Osteocyte (in vitro differentiated cells): ENCODE measurements at regions not wholly inside any gene's neighbourhood (a gene's known extent, or its start where the extent isn't known, plus 50 kb on each side); places are given as distances from the start of the nearest gene placed in this dataset.

Source experiments
- DNase-seq: peaks from one replicate; pipeline ENCODE4 v3.0.0; 2021; ENCODE audit warnings: mixed read lengths; ENCODE audit not compliant: unreplicated experiment; ENCODE audit errors: extremely low spot score
- H3K27ac Mint-ChIP-seq: one replicate; pipeline ENCODE4 v1.8.0; 2021; ENCODE audit warnings: mild to moderate bottlenecking, mixed read lengths; ENCODE audit not compliant: unreplicated experiment
- H3K27me3 Mint-ChIP-seq: one replicate; pipeline ENCODE4 v1.8.0; 2021; ENCODE audit warnings: mixed read lengths; ENCODE audit not compliant: unreplicated experiment
- H3K36me3 Mint-ChIP-seq: one replicate; pipeline ENCODE4 v1.8.0; 2021; ENCODE audit warnings: mixed read lengths; ENCODE audit not compliant: unreplicated experiment
- H3K4me1 Mint-ChIP-seq: one replicate; pipeline ENCODE4 v1.8.0; 2021; ENCODE audit warnings: mixed read lengths; ENCODE audit not compliant: unreplicated experiment
- H3K4me3 Mint-ChIP-seq: one replicate; pipeline ENCODE4 v1.8.0; 2021; ENCODE audit warnings: mild to moderate bottlenecking, moderate library complexity, mixed read lengths; ENCODE audit not compliant: unreplicated experiment
- H3K9me3 Mint-ChIP-seq: one replicate; pipeline ENCODE4 v1.8.0; 2021; ENCODE audit warnings: mixed read lengths; ENCODE audit not compliant: unreplicated experiment
- CTCF ChIP-seq: fragments of 200-600 bp; sonication (generic); IDR thresholded peaks from 2 replicates; pipeline ENCODE4 v1.5.0; 2021; ENCODE audit warnings: antibody characterized with exemption, mild to moderate bottlenecking, moderate library complexity

GRCh38 chr17:36717088-36717487 lies 115.7 kb downstream of the MRM1 start:
- Mint-ChIP-seq H3K36me3 (no peaks in the 10 kb centered on the region), H3K9me3 (no peaks in the 10 kb centered on the region), H3K27me3 (peaks cover 36% of the 10 kb centered on the region), H3K4me3 (no peak overlapping the region), H3K4me1 (peaks cover 5% of the 10 kb centered on the region), H3K27ac (no peak overlapping the region)
- no peak for DNase-seq
- no peak for TF ChIP-seq CTCF

- TF ChIP-seq CTCF, result no peak
- no peak overlapping the region for H3K27ac Mint-ChIP-seq
- H3K27me3 Mint-ChIP-seq, result peaks cover 41% of the 10 kb centered on the region
- H3K4me3 Mint-ChIP-seq, result no peak overlapping the region
- no peaks in the 10 kb centered on the region for H3K36me3 Mint-ChIP-seq
- no peaks in the 10 kb centered on the region for H3K9me3 Mint-ChIP-seq
- H3K4me1 Mint-ChIP-seq, result peaks cover 5% of the 10 kb centered on the region
- DNase-seq, result no peak
Observed at GRCh38 chr17:36720131-36720530, 118.7 kb downstream of the MRM1 start.

- no peak for DNase-seq
- Mint-ChIP-seq H3K27me3 (peaks cover 48% of the 10 kb centered on the region), H3K27ac (no peak overlapping the region), H3K36me3 (no peaks in the 10 kb centered on the region), H3K4me1 (peaks cover 5% of the 10 kb centered on the region), H3K9me3 (no peaks in the 10 kb centered on the region), H3K4me3 (peak overlapping the region; percentile 50)
- no peak for TF ChIP-seq CTCF
Observed at GRCh38 chr17:36721560-36722120, 120.3 kb downstream of the MRM1 start.

GRCh38 chr17:36722121-36722902 lies 120.9 kb downstream of the MRM1 start:
- H3K27me3 Mint-ChIP-seq, result peaks cover 53% of the 10 kb centered on the region
- H3K4me1 Mint-ChIP-seq, result peaks cover 5% of the 10 kb centered on the region
- DNase-seq, result no peak
- no peaks in the 10 kb centered on the region for H3K36me3 Mint-ChIP-seq
- H3K27ac Mint-ChIP-seq, result no peak overlapping the region
- H3K9me3 Mint-ChIP-seq, result no peaks in the 10 kb centered on the region
- no peak for TF ChIP-seq CTCF
- H3K4me3 Mint-ChIP-seq, result peak overlapping the region; percentile 50

GRCh38 chr17:36722903-36723263 lies 121.5 kb downstream of the MRM1 start:
- Mint-ChIP-seq H3K27me3 (peaks cover 56% of the 10 kb centered on the region), H3K4me1 (peaks cover 5% of the 10 kb centered on the region), H3K4me3 (no peak overlapping the region), H3K27ac (no peak overlapping the region), H3K36me3 (no peaks in the 10 kb centered on the region), H3K9me3 (no peaks in the 10 kb centered on the region)
- no peak for TF ChIP-seq CTCF
- DNase-seq, result no peak
